Prostate gland (tissue), 2 donors: ENCODE measurements at regions not wholly inside any gene's neighbourhood (a gene's known extent, or its start where the extent isn't known, plus 50 kb on each side); places are given as distances from the start of the nearest gene placed in this dataset.

Experiments
- CTCF ChIP-seq, 4 experiments: fragments of 200-600 bp in 2 of 4; fragments of 450-650 bp in 2 of 4; sonication (generic) in 2 of 4; IDR thresholded peaks; 1 replicate in 3 of 4; 2 replicates in 1 of 4; pipeline ENCODE4 v1.5.1; 2016 to 2019; ENCODE audit warnings: antibody characterized with exemption in 4 of 4, mild to moderate bottlenecking in 2 of 4, moderate library complexity in 2 of 4
- POLR2A ChIP-seq: fragments of 450-650 bp; IDR thresholded peaks from one replicate; pipeline ENCODE4 v1.6.1; 2016; ENCODE audit warnings: antibody characterized with exemption, mild to moderate bottlenecking
- POLR2AphosphoS5 ChIP-seq: sonication (generic); formaldehyde crosslinking; IDR thresholded peaks from one replicate; pipeline ENCODE4 v1.6.1; 2017; ENCODE audit warnings: antibody characterized with exemption

DNA sequence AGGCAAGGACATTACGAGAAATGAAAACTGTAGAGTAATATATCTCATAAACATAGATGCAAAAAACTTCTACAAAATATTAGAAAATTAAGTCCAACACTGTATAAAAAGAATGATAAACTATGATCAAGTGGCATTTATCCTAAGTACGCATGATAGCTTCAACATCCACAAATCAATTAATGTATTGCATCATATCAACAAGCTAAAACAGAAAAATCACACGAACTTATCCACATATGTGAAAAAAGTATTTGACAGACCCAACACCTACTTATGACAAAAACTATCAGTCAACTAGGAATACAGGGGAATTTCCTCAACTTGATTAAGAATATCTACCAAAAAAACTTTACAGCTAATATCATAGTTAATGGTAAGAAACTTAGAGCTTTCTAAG is 129.9 kb upstream of the ALG10 start:
- TF ChIP-seq CTCF (IDR thresholded peaks at IDR 0.05): no peak
- TF ChIP-seq POLR2A: no peak
- no peak for TF ChIP-seq POLR2AphosphoS5
